Right lung (tissue), 2 donors: ENCODE measurements at regions not wholly inside any gene's neighbourhood (a gene's known extent, or its start where the extent isn't known, plus 50 kb on each side); places are given as distances from the start of the nearest gene placed in this dataset.

ENCODE experiments used
- DNase-seq, 2 donors: peaks; one replicate each; pipeline ENCODE4 v3.0.0-alpha.2; 2013

DNA sequence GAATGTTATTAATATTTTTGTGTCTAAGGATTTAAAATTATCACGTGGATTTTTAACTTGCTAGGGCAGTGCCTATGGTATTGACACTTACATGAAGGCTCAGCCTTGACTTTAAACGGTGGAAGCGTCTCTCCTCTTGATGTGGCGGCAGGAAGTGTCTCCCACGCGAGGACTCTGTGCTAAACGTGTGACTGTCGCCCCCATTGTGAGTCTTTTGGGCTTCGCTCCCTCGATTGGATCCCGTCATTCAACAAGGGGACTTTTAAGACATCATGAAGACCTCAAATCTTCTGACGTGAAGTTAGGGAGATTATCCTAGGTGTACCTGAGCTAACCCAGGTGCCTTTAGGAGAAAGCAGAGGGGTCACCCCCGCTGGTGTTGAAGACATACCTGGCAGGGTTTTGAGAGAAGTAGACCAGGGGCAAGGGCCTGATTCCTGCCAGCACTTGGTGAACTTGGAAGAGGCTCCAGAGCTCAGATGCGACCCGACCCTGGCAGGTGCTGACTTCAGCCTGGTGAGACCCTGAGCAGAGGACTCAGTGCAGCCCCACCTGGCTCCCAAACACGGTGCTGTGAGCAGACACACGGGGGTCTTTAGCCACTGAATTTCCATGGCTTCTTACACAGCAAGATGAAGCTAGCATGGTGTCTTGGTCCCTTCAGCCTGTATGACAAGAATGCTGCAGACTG, 55.7 kb upstream of the IRX4 start:
- no peak for DNase-seq

GRCh38 chr5:1937590-1937989, 54.9 kb upstream of the IRX4 start:
- no peak for DNase-seq

DNA sequence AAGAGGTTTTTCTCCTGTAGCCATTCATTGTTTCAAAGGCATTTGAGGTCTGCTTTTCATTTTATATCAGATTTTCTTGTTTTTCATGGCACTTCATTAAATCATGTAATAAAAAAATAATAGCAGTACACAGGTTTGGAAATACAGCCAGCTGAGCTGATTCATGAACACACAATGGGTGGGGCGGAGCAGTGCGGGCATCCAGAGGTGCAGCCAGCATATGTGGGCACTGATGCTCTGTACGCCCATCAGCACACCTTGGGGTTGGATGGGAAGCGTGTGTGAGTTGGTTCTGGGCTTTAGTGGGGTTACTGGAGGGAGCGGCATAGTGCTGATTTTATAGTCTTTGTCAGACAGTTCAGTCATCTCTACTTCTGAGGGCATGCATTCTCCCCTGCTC, 54.2 kb upstream of the IRX4 start:
- no peak for DNase-seq

DNA sequence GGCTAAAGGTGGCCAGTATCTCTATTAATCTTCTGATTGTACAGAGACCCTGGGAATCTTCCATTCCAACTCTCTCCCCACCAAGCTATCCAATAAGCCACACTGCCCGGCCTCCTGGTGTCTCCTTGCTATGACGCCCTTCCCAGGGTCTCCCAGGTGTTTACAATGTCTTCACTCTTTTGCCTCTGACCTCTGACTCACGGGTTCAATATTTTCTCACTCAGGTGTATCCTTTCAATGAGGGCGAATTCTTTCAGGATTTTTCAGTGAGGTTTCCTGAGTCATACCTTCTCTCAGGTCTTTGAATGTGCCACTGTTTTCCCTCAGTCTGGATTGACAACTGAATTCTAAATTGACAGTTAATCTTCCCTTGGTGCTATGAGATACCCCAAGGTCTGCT, 53.7 kb upstream of the IRX4 start:
- DNase-seq = no peak

GRCh38 chr5:1934801-1935429, 52.2 kb upstream of the IRX4 start:
- no peak for DNase-seq

GRCh38 chr5:1934056-1934394, 51.3 kb upstream of the IRX4 start:
- DNase-seq = no peak

- DNase-seq = no peak
These were observed 50.8 kb upstream of the IRX4 start for GRCh38 chr5:1933364-1934055.
